ENCODE measurements at regions not wholly inside any gene's neighbourhood (a gene's known extent, or its start where the extent isn't known, plus 50 kb on each side); places are given as distances from the start of the nearest gene placed in this dataset.

GRCh38 chr14:22210906-22211305, 378.1 kb downstream of the DAD1 start:
- TF ChIP-seq POLR2A (IDR thresholded peaks at IDR 0.05) = no peak
- TF ChIP-seq, protein P1, sequence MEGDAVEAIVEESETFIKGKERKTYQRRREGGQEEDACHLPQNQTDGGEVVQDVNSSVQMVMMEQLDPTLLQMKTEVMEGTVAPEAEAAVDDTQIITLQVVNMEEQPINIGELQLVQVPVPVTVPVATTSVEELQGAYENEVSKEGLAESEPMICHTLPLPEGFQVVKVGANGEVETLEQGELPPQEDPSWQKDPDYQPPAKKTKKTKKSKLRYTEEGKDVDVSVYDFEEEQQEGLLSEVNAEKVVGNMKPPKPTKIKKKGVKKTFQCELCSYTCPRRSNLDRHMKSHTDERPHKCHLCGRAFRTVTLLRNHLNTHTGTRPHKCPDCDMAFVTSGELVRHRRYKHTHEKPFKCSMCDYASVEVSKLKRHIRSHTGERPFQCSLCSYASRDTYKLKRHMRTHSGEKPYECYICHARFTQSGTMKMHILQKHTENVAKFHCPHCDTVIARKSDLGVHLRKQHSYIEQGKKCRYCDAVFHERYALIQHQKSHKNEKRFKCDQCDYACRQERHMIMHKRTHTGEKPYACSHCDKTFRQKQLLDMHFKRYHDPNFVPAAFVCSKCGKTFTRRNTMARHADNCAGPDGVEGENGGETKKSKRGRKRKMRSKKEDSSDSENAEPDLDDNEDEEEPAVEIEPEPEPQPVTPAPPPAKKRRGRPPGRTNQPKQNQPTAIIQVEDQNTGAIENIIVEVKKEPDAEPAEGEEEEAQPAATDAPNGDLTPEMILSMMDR (IDR thresholded peaks at IDR 0.05 in 4 of 5, conservative IDR thresholded peaks at IDR 0.05 in 1 of 5) = no peak
